ENCODE measurements at regions not wholly inside any gene's neighbourhood (a gene's known extent, or its start where the extent isn't known, plus 50 kb on each side); places are given as distances from the start of the nearest gene placed in this dataset.

GRCh38 chr7:25496476-25497368 is 268.4 kb upstream of the NPVF start:
- DNase-seq, result peak in 1 of 56 donors; percentile 8

GRCh38 chr7:25500393-25500921 is 272.2 kb upstream of the NPVF start:
- no peak for DNase-seq

- no peak for DNase-seq
Observed at GRCh38 chr7:25503306-25503705, 275.0 kb upstream of the NPVF start.

- no peak for DNase-seq
Observed at GRCh38 chr7:25512061-25512687, 283.9 kb upstream of the NPVF start.

GRCh38 chr7:25515633-25516275 is 287.5 kb upstream of the NPVF start:
- no peak for DNase-seq

GRCh38 chr7:25517906-25518305 is 289.6 kb upstream of the NPVF start:
- DNase-seq, result no peak

- no peak for DNase-seq
Observed at GRCh38 chr7:25520017-25520416, 291.7 kb upstream of the NPVF start.

- no peak for DNase-seq
Observed at GRCh38 chr7:25520516-25520915, 292.2 kb upstream of the NPVF start.

GRCh38 chr7:25521236-25521635 is 292.9 kb upstream of the NPVF start:
- no peak for DNase-seq

- no peak for DNase-seq
Observed at GRCh38 chr7:25522727-25523126, 294.4 kb upstream of the NPVF start.

GRCh38 chr7:25527665-25528170 is 299.4 kb upstream of the NPVF start:
- no peak for DNase-seq

GRCh38 chr7:25529320-25529719 is 301.0 kb upstream of the NPVF start:
- DNase-seq, result no peak

- DNase-seq, result no peak
Observed at GRCh38 chr7:25536851-25537250, 308.6 kb upstream of the NPVF start.

- no peak for DNase-seq
Observed at GRCh38 chr7:25537662-25538375, 309.5 kb upstream of the NPVF start.

GRCh38 chr7:25541094-25541821 is 313.0 kb upstream of the NPVF start:
- DNase-seq, result no peak

- DNase-seq, result no peak
Observed at GRCh38 chr7:25541877-25542276, 313.6 kb upstream of the NPVF start.

- DNase-seq, result no peak
Observed at GRCh38 chr7:25543210-25543609, 314.9 kb upstream of the NPVF start.

- DNase-seq, result no peak
Observed at GRCh38 chr7:25543798-25544197, 315.5 kb upstream of the NPVF start.

GRCh38 chr7:25544254-25544653 is 316.0 kb upstream of the NPVF start:
- no peak for DNase-seq
